Vagina (tissue), 2 donors: ENCODE measurements at regions not wholly inside any gene's neighbourhood (a gene's known extent, or its start where the extent isn't known, plus 50 kb on each side); places are given as distances from the start of the nearest gene placed in this dataset.

ENCODE experiments used
- DNase-seq, 2 donors: peaks; one replicate each; pipeline ENCODE4 v3.0.0-alpha.2; 2017; ENCODE audit errors: extremely low spot score in 2 of 2
- H3K27ac ChIP-seq: fragments of 200-600 bp; sonication (generic); one replicate; pipeline ENCODE4 v1.5.1; 2019
- H3K27me3 ChIP-seq: fragments of 200-600 bp; sonication (generic); one replicate; pipeline ENCODE4 v1.5.1; 2019
- H3K36me3 ChIP-seq, 2 donors: fragments of 200-600 bp; sonication (generic); one replicate each; pipeline ENCODE4 v1.5.1; 2017 to 2019
- H3K4me1 ChIP-seq: fragments of 200-600 bp; sonication (generic); one replicate; pipeline ENCODE4 v1.5.1; 2019
- H3K4me3 ChIP-seq, 2 donors: fragments of 200-600 bp; sonication (generic); 1 replicate in 1 of 2; 2 replicates in 1 of 2; pipeline ENCODE4 v1.5.1; 2016 to 2019
- H3K9me3 ChIP-seq: fragments of 200-600 bp; sonication (generic); one replicate; pipeline ENCODE4 v1.5.1; 2019
- CTCF ChIP-seq, 3 experiments: fragments of 450-650 bp in 2 of 3; fragments of 200-600 bp in 1 of 3; sonication (generic) in 1 of 3; IDR thresholded peaks; one replicate each; pipeline ENCODE4 v1.5.1; 2017 to 2019; ENCODE audit warnings: antibody characterized with exemption in 3 of 3, mild to moderate bottlenecking in 2 of 3, moderate library complexity in 2 of 3
- POLR2A ChIP-seq, 2 donors: fragments of 450-650 bp; IDR thresholded peaks; one replicate each; pipeline ENCODE4 v1.6.1; 2017; ENCODE audit warnings: antibody characterized with exemption in 2 of 2, mild to moderate bottlenecking in 2 of 2, moderate library complexity in 2 of 2
- POLR2AphosphoS5 ChIP-seq, 2 donors: sonication (generic); formaldehyde crosslinking; IDR thresholded peaks; one replicate each; pipeline ENCODE4 v1.9.0; 2017; ENCODE audit warnings: antibody characterized with exemption in 2 of 2, mild to moderate bottlenecking in 2 of 2, low read depth in 1 of 2; ENCODE audit not compliant: insufficient read depth in 1 of 2
- intact Hi-C: fragments of 100-400 bp; cut with DNase I; formaldehyde crosslinking; loops from one replicate; pipeline ENCODE4 v1.15.1; 2023

- no peaks in the 10 kb centered on the region for H3K27me3 ChIP-seq
- DNase-seq = no peak
- H3K9me3 ChIP-seq = no peaks in the 10 kb centered on the region
- no peak overlapping the region for H3K27ac ChIP-seq
- no peaks in the 10 kb centered on the region for H3K36me3 ChIP-seq
- intact Hi-C loops = no loop called here
- peaks cover 14% of the 10 kb centered on the region for H3K4me1 ChIP-seq
- TF ChIP-seq CTCF (IDR thresholded peaks at IDR 0.05) = no peak
- no peak for TF ChIP-seq POLR2AphosphoS5 (IDR thresholded peaks at IDR 0.05; ENCODE audit: insufficient read depth in 1 of 2, low read depth in 1 of 2)
- TF ChIP-seq POLR2A (IDR thresholded peaks at IDR 0.05) = no peak
- no peak overlapping the region for H3K4me3 ChIP-seq
Measured at GRCh38 chr4:3871181-3871852, 105.1 kb downstream of the ADRA2C start.

GRCh38 chr4:3871881-3872833, 106.0 kb downstream of the ADRA2C start:
- Histone ChIP-seq H3K27me3 (no peaks in the 10 kb centered on the region), H3K4me3 (no peak overlapping the region), H3K9me3 (no peaks in the 10 kb centered on the region), H3K4me1 (peaks cover 14% of the 10 kb centered on the region), H3K36me3 (no peaks in the 10 kb centered on the region), H3K27ac (no peak overlapping the region)
- no peak for TF ChIP-seq CTCF (IDR thresholded peaks at IDR 0.05)
- no peak for TF ChIP-seq POLR2AphosphoS5 (IDR thresholded peaks at IDR 0.05; ENCODE audit: insufficient read depth in 1 of 2, low read depth in 1 of 2)
- TF ChIP-seq POLR2A (IDR thresholded peaks at IDR 0.05) = no peak
- intact Hi-C loops = no loop called here
- no peak for DNase-seq

GRCh38 chr4:3872834-3873313, 106.7 kb downstream of the ADRA2C start:
- no peak overlapping the region for H3K4me3 ChIP-seq
- TF ChIP-seq POLR2AphosphoS5 (IDR thresholded peaks at IDR 0.05; ENCODE audit: insufficient read depth in 1 of 2, low read depth in 1 of 2) (no peak), CTCF (IDR thresholded peaks at IDR 0.05) (no peak), POLR2A (IDR thresholded peaks at IDR 0.05) (no peak)
- no peaks in the 10 kb centered on the region for H3K36me3 ChIP-seq
- H3K4me1 ChIP-seq = peaks cover 14% of the 10 kb centered on the region
- no peak for DNase-seq
- intact Hi-C loops = no loop called here
- no peaks in the 10 kb centered on the region for H3K9me3 ChIP-seq
- no peaks in the 10 kb centered on the region for H3K27me3 ChIP-seq
- no peak overlapping the region for H3K27ac ChIP-seq

- TF ChIP-seq POLR2A (IDR thresholded peaks at IDR 0.05) (no peak), POLR2AphosphoS5 (IDR thresholded peaks at IDR 0.05; ENCODE audit: insufficient read depth in 1 of 2, low read depth in 1 of 2) (no peak), CTCF (IDR thresholded peaks at IDR 0.05) (no peak)
- H3K4me1 ChIP-seq = peaks cover 14% of the 10 kb centered on the region
- no peaks in the 10 kb centered on the region for H3K27me3 ChIP-seq
- H3K9me3 ChIP-seq = no peaks in the 10 kb centered on the region
- intact Hi-C loops = no loop called here
- H3K36me3 ChIP-seq = no peaks in the 10 kb centered on the region
- H3K27ac ChIP-seq = no peak overlapping the region
- no peak for DNase-seq
- no peak overlapping the region for H3K4me3 ChIP-seq
Measured at GRCh38 chr4:3873408-3874027, 107.3 kb downstream of the ADRA2C start.
